Bronchial epithelial cell (primary cell): ENCODE measurements at regions not wholly inside any gene's neighbourhood (a gene's known extent, or its start where the extent isn't known, plus 50 kb on each side); places are given as distances from the start of the nearest gene placed in this dataset.

ENCODE experiments used
- DNase-seq: peaks from one replicate; pipeline ENCODE4 v3.0.0-alpha.2; 2010; ENCODE audit warnings: low read depth
- FAIRE-seq: peaks from 2 replicates; lab custom pipeline; 2011; peaks lifted over from hg19 to GRCh38; lab: Jason Lieb, UNC
- H3K27me3 ChIP-seq: 2 replicates; pipeline ENCODE4 v1.5.1; 2011; ENCODE audit warnings: low read length; ENCODE audit not compliant: control insufficient read depth, insufficient read depth
- H3K36me3 ChIP-seq: 2 replicates; pipeline ENCODE4 v1.5.1; 2011; ENCODE audit warnings: low read length; ENCODE audit not compliant: control insufficient read depth, insufficient read depth
- H3K4me3 ChIP-seq: 2 replicates; pipeline ENCODE4 v1.5.1; 2011; ENCODE audit warnings: mild to moderate bottlenecking, low read depth, low read length, control low read depth
- CTCF ChIP-seq: IDR thresholded peaks from 2 replicates; pipeline ENCODE4 v1.5.1; 2011; ENCODE audit warnings: mild to moderate bottlenecking, moderate library complexity, low read length, control low read depth, inconsistent platforms; ENCODE audit not compliant: insufficient read depth, severe bottlenecking

DNA sequence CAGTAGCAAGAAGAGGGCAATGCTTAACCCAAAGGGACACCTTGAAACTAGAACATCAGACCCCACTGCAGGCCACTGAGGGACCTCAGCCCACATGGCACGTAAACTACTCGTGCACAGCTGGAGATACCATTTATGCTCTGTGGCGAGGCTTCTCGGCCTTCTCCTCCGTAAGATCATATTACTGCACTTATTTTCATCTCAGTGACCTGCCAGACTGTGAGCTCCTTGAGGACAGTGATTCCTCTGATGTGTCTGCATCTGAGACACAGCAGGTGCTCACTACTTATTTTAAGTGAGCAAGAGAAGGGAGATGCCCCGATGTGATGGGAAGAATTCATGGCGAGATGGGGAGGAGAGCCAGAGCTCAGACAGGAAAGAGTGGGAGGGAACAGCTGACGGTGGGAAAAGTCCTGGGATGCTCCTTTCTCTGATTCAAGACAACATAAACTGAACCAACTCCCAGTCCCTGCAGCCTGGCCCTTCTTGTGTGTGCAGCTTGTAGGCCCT lies 137.6 kb downstream of the RPLP1 start:
- H3K27me3 ChIP-seq = peaks cover 60% of the 10 kb centered on the region
- FAIRE-seq (no peak), DNase-seq (no peak)
- TF ChIP-seq CTCF = no peak
- H3K4me3 ChIP-seq = no peak overlapping the region
- no peaks in the 10 kb centered on the region for H3K36me3 ChIP-seq

GRCh38 chr15:69590932-69591524 lies 138.4 kb downstream of the RPLP1 start:
- DNase-seq (no peak), FAIRE-seq (no peak)
- Histone ChIP-seq H3K36me3 (no peaks in the 10 kb centered on the region), H3K27me3 (peaks cover 58% of the 10 kb centered on the region), H3K4me3 (no peak overlapping the region)
- TF ChIP-seq CTCF = no peak

DNA sequence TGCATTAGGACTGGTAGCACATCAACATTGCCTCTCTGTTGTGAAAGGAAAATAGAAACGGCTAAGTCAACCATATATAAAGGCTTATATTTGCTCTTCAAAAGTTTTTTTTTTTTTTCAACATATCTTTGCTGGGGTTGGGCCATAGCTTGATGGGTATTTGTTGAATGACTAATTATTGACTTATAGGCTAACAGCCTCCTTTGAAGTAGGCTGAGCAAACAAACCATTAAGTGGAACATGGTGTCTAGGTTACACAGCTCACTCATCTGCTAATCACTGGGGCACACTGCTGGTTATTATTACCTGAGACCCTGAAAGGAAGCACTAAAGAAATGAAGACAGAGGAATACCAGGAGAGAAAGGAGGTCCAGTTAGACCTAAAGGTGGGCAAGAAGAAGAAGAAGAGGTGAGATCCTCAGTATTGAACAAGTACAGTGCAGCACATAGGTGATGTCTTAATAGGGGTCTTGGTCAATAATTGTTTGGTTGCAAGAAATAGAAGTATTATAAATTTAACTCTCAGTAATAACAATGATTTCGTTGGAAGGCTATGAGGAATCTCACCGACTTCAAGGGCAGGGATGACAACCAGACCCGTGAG lies 139.4 kb downstream of the RPLP1 start:
- peaks cover 59% of the 10 kb centered on the region for H3K27me3 ChIP-seq
- H3K4me3 ChIP-seq = no peak overlapping the region
- peak; percentile 91 for DNase-seq
- no peak for TF ChIP-seq CTCF
- FAIRE-seq = no peak
- no peaks in the 10 kb centered on the region for H3K36me3 ChIP-seq

- H3K4me3 ChIP-seq = no peak overlapping the region
- FAIRE-seq = no peak
- no peaks in the 10 kb centered on the region for H3K36me3 ChIP-seq
- no peak for DNase-seq
- peaks cover 59% of the 10 kb centered on the region for H3K27me3 ChIP-seq
- TF ChIP-seq CTCF = no peak
Observed at GRCh38 chr15:69592954-69593353, 140.3 kb downstream of the RPLP1 start.

DNA sequence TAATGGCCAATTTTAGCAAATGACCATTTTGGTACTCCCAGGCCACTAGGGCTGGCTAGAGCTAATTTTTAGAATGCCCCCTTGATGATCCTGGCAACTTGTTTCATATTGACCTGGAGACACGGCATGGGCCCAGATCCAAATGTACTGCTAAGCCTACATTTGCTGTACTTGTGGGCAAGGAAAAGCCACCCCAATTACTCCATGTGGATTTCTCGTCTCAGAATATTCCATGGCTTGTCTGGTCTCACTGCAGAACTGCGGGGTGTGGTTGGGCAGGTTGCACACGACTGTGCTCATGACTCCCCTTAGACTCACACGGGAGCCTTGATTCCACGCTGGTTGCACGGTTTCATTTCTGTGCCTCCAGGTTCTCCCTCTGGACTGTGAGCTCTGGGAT lies 140.9 kb downstream of the RPLP1 start:
- no peak for TF ChIP-seq CTCF
- Histone ChIP-seq H3K4me3 (no peak overlapping the region), H3K36me3 (no peaks in the 10 kb centered on the region), H3K27me3 (peaks cover 58% of the 10 kb centered on the region)
- DNase-seq (no peak), FAIRE-seq (no peak)
